ENCODE measurements at regions not wholly inside any gene's neighbourhood (a gene's known extent, or its start where the extent isn't known, plus 50 kb on each side); places are given as distances from the start of the nearest gene placed in this dataset.
A peak's percentile ranks its signal among the peaks of the same experiment; 100 is the strongest.
"Not testable (repeated sequence)": the region's sequence is repeated elsewhere in the genome, so short reads cannot be mapped to it uniquely, and the experiment has no call there.

DNA sequence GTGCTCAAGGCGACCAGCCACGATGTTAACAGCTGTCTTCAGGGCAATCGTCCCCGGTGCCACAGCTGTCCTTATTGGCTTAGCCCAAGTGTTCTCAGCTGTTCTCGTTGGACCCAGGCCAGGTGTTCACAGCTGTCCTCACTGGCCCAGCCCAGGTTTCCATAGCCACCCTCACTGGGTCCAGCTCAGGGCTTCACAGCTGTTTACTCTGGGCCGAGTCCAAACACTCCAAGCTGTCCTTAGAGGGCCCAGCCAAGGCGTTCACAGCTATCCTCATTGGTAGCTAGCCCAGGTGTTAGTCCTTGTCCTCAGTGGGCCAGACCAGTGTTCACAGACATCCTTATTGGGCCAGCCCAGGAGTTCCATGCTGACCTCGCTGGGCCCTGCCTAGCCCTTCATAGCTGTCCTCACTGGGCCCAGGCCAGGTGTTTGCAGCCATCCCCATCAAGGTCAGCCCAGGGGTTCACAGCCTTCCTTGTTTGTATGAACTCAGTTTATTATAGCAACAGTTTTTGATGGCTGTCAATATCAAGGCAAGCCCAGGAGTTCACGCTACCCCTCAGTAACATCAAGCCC is 106.0 kb upstream of the THOC3 start:
- not testable (repeated sequence) for H3K27ac Mint-ChIP-seq; DNase-seq; ATAC-seq (replicated peaks); H3K4me3 Mint-ChIP-seq; H3K9me3 Mint-ChIP-seq; H3K27me3 Mint-ChIP-seq; H3K36me3 Mint-ChIP-seq (ENCODE audit: insufficient read depth); H3K4me1 Mint-ChIP-seq (ENCODE audit: low read depth in 2 of 2)

DNA sequence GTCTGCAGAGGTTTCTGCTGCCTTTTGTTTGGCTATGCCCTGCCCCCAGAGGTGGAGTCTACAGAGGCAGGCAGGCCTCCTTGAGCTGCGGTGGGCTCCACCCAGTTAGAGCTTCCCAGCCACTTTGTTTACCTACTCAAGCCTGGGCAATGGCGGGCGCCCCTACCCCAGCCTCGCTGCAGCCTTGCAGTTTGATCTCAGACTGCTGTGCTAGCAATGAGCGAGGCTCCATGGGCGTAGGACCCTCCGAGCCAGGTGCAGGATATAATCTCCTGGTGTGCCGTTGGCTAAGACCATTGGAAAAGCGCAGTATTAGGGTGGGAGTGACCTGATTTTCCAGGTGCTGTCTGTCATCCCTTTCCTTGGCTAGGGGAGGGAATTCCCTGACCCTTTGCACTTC is 115.6 kb upstream of the THOC3 start:
- H3K27ac Mint-ChIP-seq, H3K4me3 Mint-ChIP-seq: not testable (repeated sequence)

GRCh38 chr5:176103083-176103482 is 135.0 kb upstream of the THOC3 start:
- not testable (repeated sequence) for DNase-seq; H3K27ac Mint-ChIP-seq; H3K9me3 Mint-ChIP-seq; H3K4me3 Mint-ChIP-seq; H3K36me3 Mint-ChIP-seq (ENCODE audit: insufficient read depth); H3K4me1 Mint-ChIP-seq (ENCODE audit: low read depth in 2 of 2); H3K27me3 Mint-ChIP-seq; ATAC-seq (replicated peaks)

More for the DNA sequence above, 115.6 kb upstream of the THOC3 start:
- ATAC-seq (replicated peaks); H3K4me1 Mint-ChIP-seq (ENCODE audit: low read depth in 2 of 2); H3K36me3 Mint-ChIP-seq (ENCODE audit: insufficient read depth); DNase-seq; H3K9me3 Mint-ChIP-seq: not testable (repeated sequence)
- peaks cover 0 to 11% of the 10 kb centered on the region in 2 donors for H3K27me3 Mint-ChIP-seq

DNA sequence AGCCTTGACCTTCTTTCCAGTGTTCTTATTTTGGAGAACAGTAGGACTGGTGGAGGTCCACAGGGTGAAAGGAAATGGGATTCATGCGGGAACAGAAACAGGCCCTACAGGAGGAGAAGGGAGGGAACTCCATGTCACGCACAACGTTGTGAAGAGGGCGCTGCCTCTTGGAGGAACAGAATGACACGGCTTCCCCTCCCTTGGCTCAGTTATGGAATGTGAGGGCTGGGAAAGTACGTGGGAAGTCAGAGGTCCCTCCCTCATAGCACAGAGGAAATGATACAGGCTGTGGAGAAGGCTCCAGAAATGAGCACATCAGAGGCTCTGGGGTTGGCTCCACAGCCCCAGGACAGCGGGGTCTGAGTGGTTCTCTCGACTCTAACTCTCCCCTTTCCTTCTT is 125.3 kb upstream of the SIMC1 start:
- not testable (repeated sequence) for ATAC-seq (replicated peaks); H3K27me3 Mint-ChIP-seq; H3K27ac Mint-ChIP-seq; H3K4me1 Mint-ChIP-seq (ENCODE audit: low read depth in 2 of 2); H3K36me3 Mint-ChIP-seq (ENCODE audit: insufficient read depth); H3K9me3 Mint-ChIP-seq; H3K4me3 Mint-ChIP-seq; DNase-seq

DNA sequence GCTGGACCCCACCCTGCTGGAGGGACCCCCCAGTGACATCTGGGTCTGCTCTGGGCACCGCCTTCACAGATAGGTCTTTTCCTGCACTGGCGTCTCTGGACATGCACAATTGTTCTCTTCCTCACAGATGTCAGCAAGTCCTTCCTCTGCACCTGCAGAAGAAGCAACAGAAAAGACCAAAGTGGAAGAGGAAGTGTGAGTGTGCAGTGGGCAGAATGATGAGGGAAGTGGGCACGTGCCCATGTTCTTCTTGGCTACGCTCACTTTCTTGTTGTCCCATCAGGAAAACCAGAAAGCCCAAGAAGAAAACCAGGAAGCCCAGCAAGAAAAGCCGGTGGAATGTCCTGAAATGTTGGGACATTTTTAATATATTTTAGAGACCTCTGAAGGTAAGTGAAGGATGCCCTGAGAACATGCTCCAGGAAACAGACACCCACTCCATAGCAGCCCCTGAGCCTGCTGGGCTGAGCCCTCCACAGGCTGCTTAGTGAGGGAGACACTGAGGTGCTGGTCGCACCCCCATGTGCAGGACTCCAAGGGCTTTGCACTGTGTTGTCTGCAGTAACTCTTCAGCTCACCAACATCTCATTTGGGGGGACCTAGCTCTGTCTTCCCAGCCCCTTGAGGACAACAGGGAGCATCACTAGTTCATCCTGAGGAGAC is 124.4 kb upstream of the SIMC1 start:
- not testable (repeated sequence) for H3K4me3 Mint-ChIP-seq; H3K4me1 Mint-ChIP-seq (ENCODE audit: low read depth in 2 of 2); ATAC-seq (replicated peaks); H3K27ac Mint-ChIP-seq; DNase-seq; H3K36me3 Mint-ChIP-seq (ENCODE audit: insufficient read depth); H3K27me3 Mint-ChIP-seq; H3K9me3 Mint-ChIP-seq

DNA sequence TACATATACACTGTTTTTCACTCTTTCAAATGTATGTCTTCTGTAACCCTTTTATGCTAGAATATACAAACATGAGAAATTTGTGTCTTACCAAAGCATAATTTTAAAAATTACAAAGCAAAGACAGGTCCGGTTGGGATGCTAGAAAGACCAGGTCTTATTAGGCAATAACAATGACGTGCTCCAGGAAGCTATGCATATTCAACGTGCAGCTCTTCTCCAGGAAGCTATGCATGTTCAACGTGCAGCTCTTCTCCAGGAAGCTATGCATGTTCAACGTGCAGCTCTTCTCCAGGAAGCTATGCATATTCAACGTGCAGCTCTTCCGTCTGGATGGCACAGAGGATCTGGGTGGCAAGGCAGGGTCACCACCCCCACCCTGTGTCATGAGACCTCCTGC is 123.4 kb upstream of the SIMC1 start:
- H3K9me3 Mint-ChIP-seq; H3K36me3 Mint-ChIP-seq (ENCODE audit: insufficient read depth); ATAC-seq (replicated peaks); H3K27ac Mint-ChIP-seq; H3K4me1 Mint-ChIP-seq (ENCODE audit: low read depth in 2 of 2); H3K27me3 Mint-ChIP-seq; DNase-seq; H3K4me3 Mint-ChIP-seq: not testable (repeated sequence)

- not testable (repeated sequence) for H3K27ac Mint-ChIP-seq; H3K4me1 Mint-ChIP-seq (ENCODE audit: low read depth in 2 of 2); H3K4me3 Mint-ChIP-seq; H3K9me3 Mint-ChIP-seq; H3K36me3 Mint-ChIP-seq (ENCODE audit: insufficient read depth); DNase-seq; H3K27me3 Mint-ChIP-seq; ATAC-seq (replicated peaks)
Observed at GRCh38 chr5:176117699-176118238, 120.5 kb upstream of the SIMC1 start.

DNA sequence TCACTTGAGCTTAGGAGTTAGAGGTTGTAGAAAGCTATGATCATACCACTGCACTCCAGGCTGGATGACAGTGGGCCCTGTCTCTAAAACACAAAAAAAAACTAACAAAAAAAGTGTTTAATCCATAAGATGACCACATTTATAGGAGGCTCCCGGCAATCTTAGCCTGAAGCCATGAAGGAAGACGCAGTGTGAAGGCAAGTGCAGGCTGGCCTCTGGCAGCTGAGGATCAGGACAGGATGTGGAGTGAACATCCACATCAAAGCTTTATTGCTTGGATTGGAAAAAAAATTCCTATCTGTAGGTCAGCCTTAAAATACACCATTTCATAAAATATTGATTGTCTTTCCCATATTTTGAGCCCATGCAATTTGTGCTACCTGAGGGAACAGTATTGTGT is 115.9 kb upstream of the SIMC1 start:
- ATAC-seq (replicated peaks); H3K36me3 Mint-ChIP-seq (ENCODE audit: insufficient read depth); H3K27me3 Mint-ChIP-seq; H3K27ac Mint-ChIP-seq; H3K4me3 Mint-ChIP-seq; H3K9me3 Mint-ChIP-seq; DNase-seq; H3K4me1 Mint-ChIP-seq (ENCODE audit: low read depth in 2 of 2): not testable (repeated sequence)

DNA sequence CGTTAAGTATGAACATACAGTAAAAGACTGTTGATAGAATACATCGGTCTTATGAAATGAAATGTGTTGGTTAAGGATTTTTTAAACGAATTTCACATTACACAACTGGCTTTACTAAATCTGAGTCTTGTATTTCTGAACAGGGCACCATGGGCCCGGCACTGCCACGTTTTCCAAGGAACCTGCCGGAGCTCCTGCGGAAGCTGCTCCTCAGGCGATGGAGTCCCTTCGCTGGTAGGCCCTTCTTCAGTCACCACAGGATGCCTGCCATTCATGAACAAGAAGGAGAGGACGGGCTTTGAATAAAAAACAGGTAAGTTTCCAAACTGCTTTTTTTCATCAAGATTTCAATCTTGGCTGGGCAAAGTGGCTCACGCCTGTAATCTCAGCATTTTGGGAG is 114.1 kb upstream of the SIMC1 start:
- H3K4me3 Mint-ChIP-seq; H3K4me1 Mint-ChIP-seq (ENCODE audit: low read depth in 2 of 2); H3K9me3 Mint-ChIP-seq; ATAC-seq (replicated peaks); H3K27ac Mint-ChIP-seq; H3K36me3 Mint-ChIP-seq (ENCODE audit: insufficient read depth); DNase-seq; H3K27me3 Mint-ChIP-seq: not testable (repeated sequence)

GRCh38 chr5:176131771-176132170 is 106.5 kb upstream of the SIMC1 start:
- DNase-seq: no peak
- no peaks in the 10 kb centered on the region for H3K9me3 Mint-ChIP-seq
- peaks cover 46 to 52% of the 10 kb centered on the region in 2 donors for H3K27me3 Mint-ChIP-seq
- no peak overlapping the region for H3K27ac Mint-ChIP-seq
- H3K4me1 Mint-ChIP-seq (ENCODE audit: low read depth in 2 of 2): peaks cover 15% of the 10 kb centered on the region in 2 donors
- no peak for ATAC-seq (replicated peaks)
- no peaks in the 10 kb centered on the region for H3K36me3 Mint-ChIP-seq (ENCODE audit: insufficient read depth)
- no peak overlapping the region for H3K4me3 Mint-ChIP-seq

GRCh38 chr5:176132471-176133288 is 105.5 kb upstream of the SIMC1 start:
- DNase-seq (no peak), ATAC-seq (replicated peaks) (no peak)
- H3K27ac Mint-ChIP-seq: no peak overlapping the region
- H3K4me1 Mint-ChIP-seq (ENCODE audit: low read depth in 2 of 2): peaks cover 15% of the 10 kb centered on the region in 2 donors
- H3K9me3 Mint-ChIP-seq: no peaks in the 10 kb centered on the region
- peaks cover 51 to 52% of the 10 kb centered on the region in 2 donors for H3K27me3 Mint-ChIP-seq
- no peaks in the 10 kb centered on the region for H3K36me3 Mint-ChIP-seq (ENCODE audit: insufficient read depth)
- peak overlapping the region; percentile 71 to 78 for H3K4me3 Mint-ChIP-seq

DNA sequence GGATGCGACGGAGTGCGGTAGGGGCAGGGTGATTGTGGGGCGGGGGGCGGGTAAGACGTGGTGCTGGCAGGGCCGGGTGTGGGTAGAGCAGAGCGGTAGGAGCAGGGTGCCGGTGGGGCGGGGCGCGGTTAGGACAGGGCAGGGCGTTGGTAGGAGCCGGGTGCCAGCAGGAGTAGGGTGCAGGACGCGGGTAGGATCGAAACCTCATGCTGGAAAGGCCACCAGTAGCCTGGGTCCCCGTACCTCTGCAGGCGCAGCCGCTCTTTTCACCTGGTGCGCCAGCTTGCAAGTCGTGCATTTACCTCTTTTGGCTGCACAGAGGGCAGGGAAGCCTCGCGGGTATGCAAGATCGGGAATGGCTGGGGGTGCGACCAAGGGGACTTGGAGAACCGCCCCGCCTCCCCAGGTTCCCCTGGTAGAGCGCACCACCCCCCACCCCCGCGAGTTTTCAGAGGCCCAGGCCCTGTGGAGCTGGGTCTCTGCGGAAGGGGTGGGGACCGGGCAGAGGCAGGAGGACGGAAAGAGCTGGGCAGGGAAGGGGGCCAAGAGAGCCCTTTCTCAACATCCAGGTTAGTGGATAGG is 104.8 kb upstream of the SIMC1 start:
- ATAC-seq (replicated peaks) (no peak), DNase-seq (no peak)
- no peak overlapping the region for H3K27ac Mint-ChIP-seq

DNA sequence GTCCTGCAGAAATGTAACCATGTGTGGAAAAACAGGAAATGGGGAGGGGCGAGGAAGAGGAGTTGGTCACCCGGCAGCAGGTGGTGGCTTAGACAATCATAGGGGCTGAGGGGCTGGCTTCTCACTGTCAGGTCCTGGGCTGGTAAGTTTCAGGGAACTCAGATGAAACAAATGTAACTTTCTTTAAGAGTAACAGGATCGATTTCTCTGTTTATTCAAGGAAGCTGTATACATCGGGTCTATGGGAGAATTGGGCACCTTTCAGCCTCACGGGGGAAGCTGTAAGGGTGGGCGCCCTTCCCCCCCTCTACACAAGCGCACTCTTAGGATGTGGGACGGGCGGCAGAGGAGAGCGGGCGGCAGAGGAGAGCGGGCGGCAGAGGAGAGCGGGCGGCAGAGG is 104.3 kb upstream of the SIMC1 start:
- no peak overlapping the region for H3K27ac Mint-ChIP-seq
- no peaks in the 10 kb centered on the region for H3K9me3 Mint-ChIP-seq
- H3K4me1 Mint-ChIP-seq (ENCODE audit: low read depth in 2 of 2): peaks cover 15% of the 10 kb centered on the region in 2 donors
- DNase-seq (no peak), ATAC-seq (replicated peaks) (no peak)
- no peaks in the 10 kb centered on the region for H3K36me3 Mint-ChIP-seq (ENCODE audit: insufficient read depth)
- H3K27me3 Mint-ChIP-seq: peaks cover 51 to 52% of the 10 kb centered on the region in 2 donors
- peak overlapping the region in 1 of 2 donors; percentile 78 for H3K4me3 Mint-ChIP-seq

More for the DNA sequence above, 104.8 kb upstream of the SIMC1 start:
- Mint-ChIP-seq H3K4me3 (peak overlapping the region; percentile 71 to 78), H3K9me3 (no peaks in the 10 kb centered on the region), H3K27me3 (peaks cover 51 to 52% of the 10 kb centered on the region in 2 donors), H3K36me3 (ENCODE audit: insufficient read depth) (no peaks in the 10 kb centered on the region), H3K4me1 (ENCODE audit: low read depth in 2 of 2) (peaks cover 15% of the 10 kb centered on the region in 2 donors)

Measured in effector memory CD8-positive, alpha-beta T cell (primary cell).